ENCODE measurements at regions not wholly inside any gene's neighbourhood (a gene's known extent, or its start where the extent isn't known, plus 50 kb on each side); places are given as distances from the start of the nearest gene placed in this dataset.

- TF ChIP-seq CTCF (IDR thresholded peaks at IDR 0.05), result no peak
- Mint-ChIP-seq H3K36me3 (ENCODE audit: low read depth) (no peaks in the 10 kb centered on the region), H3K4me3 (ENCODE audit: unreplicated experiment) (no peak overlapping the region), H3K27ac (ENCODE audit: unreplicated experiment) (no peak overlapping the region), H3K4me1 (ENCODE audit: low read depth) (peaks cover 71% of the 10 kb centered on the region), H3K27me3 (ENCODE audit: low read depth) (no peaks in the 10 kb centered on the region), H3K9me3 (ENCODE audit: low read depth) (no peaks in the 10 kb centered on the region)
- DNase-seq (ENCODE audit: low spot score), result no peak
These were observed 225.7 kb downstream of the FAM76B start for GRCh38 chr11:95563859-95564258.

GRCh38 chr11:95563173-95563572 lies 226.4 kb downstream of the FAM76B start:
- no peak for TF ChIP-seq CTCF (IDR thresholded peaks at IDR 0.05)
- Mint-ChIP-seq H3K4me1 (ENCODE audit: low read depth) (peaks cover 67% of the 10 kb centered on the region), H3K36me3 (ENCODE audit: low read depth) (no peaks in the 10 kb centered on the region), H3K27me3 (ENCODE audit: low read depth) (no peaks in the 10 kb centered on the region), H3K27ac (ENCODE audit: unreplicated experiment) (no peak overlapping the region), H3K9me3 (ENCODE audit: low read depth) (no peaks in the 10 kb centered on the region), H3K4me3 (ENCODE audit: unreplicated experiment) (no peak overlapping the region)
- DNase-seq (ENCODE audit: low spot score), result no peak

- TF ChIP-seq CTCF (IDR thresholded peaks at IDR 0.05), result no peak
- H3K27me3 Mint-ChIP-seq (ENCODE audit: low read depth), result no peaks in the 10 kb centered on the region
- H3K27ac Mint-ChIP-seq (ENCODE audit: unreplicated experiment), result no peak overlapping the region
- no peaks in the 10 kb centered on the region for H3K36me3 Mint-ChIP-seq (ENCODE audit: low read depth)
- no peak for DNase-seq (ENCODE audit: low spot score)
- no peaks in the 10 kb centered on the region for H3K9me3 Mint-ChIP-seq (ENCODE audit: low read depth)
- no peak overlapping the region for H3K4me3 Mint-ChIP-seq (ENCODE audit: unreplicated experiment)
- H3K4me1 Mint-ChIP-seq (ENCODE audit: low read depth), result peaks cover 59% of the 10 kb centered on the region
These were observed 227.2 kb downstream of the FAM76B start for GRCh38 chr11:95562196-95562921.

- peaks cover 59% of the 10 kb centered on the region for H3K4me1 Mint-ChIP-seq (ENCODE audit: low read depth)
- DNase-seq (ENCODE audit: low spot score), result no peak
- no peaks in the 10 kb centered on the region for H3K36me3 Mint-ChIP-seq (ENCODE audit: low read depth)
- no peak for TF ChIP-seq CTCF (IDR thresholded peaks at IDR 0.05)
- H3K9me3 Mint-ChIP-seq (ENCODE audit: low read depth), result no peaks in the 10 kb centered on the region
- peak overlapping the region; percentile 78 for H3K27ac Mint-ChIP-seq (ENCODE audit: unreplicated experiment)
- H3K4me3 Mint-ChIP-seq (ENCODE audit: unreplicated experiment), result no peak overlapping the region
- no peaks in the 10 kb centered on the region for H3K27me3 Mint-ChIP-seq (ENCODE audit: low read depth)
These were observed 229.7 kb downstream of the FAM76B start for GRCh38 chr11:95559899-95560298.

GRCh38 chr11:95557376-95557775 lies 232.2 kb downstream of the FAM76B start:
- Mint-ChIP-seq H3K9me3 (ENCODE audit: low read depth) (no peaks in the 10 kb centered on the region), H3K27me3 (ENCODE audit: low read depth) (no peaks in the 10 kb centered on the region), H3K36me3 (ENCODE audit: low read depth) (no peaks in the 10 kb centered on the region), H3K4me1 (ENCODE audit: low read depth) (peaks cover 45% of the 10 kb centered on the region), H3K4me3 (ENCODE audit: unreplicated experiment) (no peak overlapping the region), H3K27ac (ENCODE audit: unreplicated experiment) (no peak overlapping the region)
- TF ChIP-seq CTCF (IDR thresholded peaks at IDR 0.05), result no peak
- DNase-seq (ENCODE audit: low spot score), result no peak

Data from chondrocyte (in vitro differentiated cells).